Astrocyte (in vitro differentiated cells and primary cell): ENCODE measurements at regions not wholly inside any gene's neighbourhood (a gene's known extent, or its start where the extent isn't known, plus 50 kb on each side); places are given as distances from the start of the nearest gene placed in this dataset.

Experiments
- CTCF ChIP-seq: IDR thresholded peaks from 2 replicates; pipeline ENCODE4 v1.5.1; 2011; ENCODE audit warnings: low read depth, mild to moderate bottlenecking, inconsistent platforms, low read length, moderate library complexity; ENCODE audit not compliant: insufficient read depth
- EZH2 ChIP-seq: IDR thresholded peaks from 2 replicates; pipeline ENCODE4 v1.6.1; 2012; ENCODE audit warnings: mild to moderate bottlenecking, low read length, inconsistent platforms; ENCODE audit not compliant: insufficient read depth

- TF ChIP-seq CTCF (no peak), EZH2 (no peak)
Observed at GRCh38 chr17:31780483-31780882, 78.6 kb downstream of the COPRS start.
